H1 (cell line): ENCODE measurements at regions not wholly inside any gene's neighbourhood (a gene's known extent, or its start where the extent isn't known, plus 50 kb on each side); places are given as distances from the start of the nearest gene placed in this dataset.

Experiments
- CHD2 ChIP-seq: IDR thresholded peaks from 2 replicates; pipeline ENCODE4 v1.6.1; 2012; ENCODE audit warnings: low read length, improper control_type of control experiment
- SIN3A ChIP-seq, 2 experiments: IDR thresholded peaks in 1 of 2; conservative IDR thresholded peaks in 1 of 2; 2 replicates each; pipeline ENCODE4 v1.6.1; 2011 to 2012; ENCODE audit warnings: low read length in 2 of 2, improper control_type of control experiment in 1 of 2, low read depth in 1 of 2, mild to moderate bottlenecking in 1 of 2

GRCh38 chr22:47783433-47784366 is 1021.2 kb downstream of the TBC1D22A start:
- no peak for TF ChIP-seq SIN3A (conservative IDR thresholded peaks at IDR 0.05 in 1 of 2, IDR thresholded peaks at IDR 0.05 in 1 of 2; ENCODE audit: low read depth in 1 of 2, low read length in 2 of 2)
- TF ChIP-seq CHD2: no peak
